A673 (cell line): ENCODE measurements at regions not wholly inside any gene's neighbourhood (a gene's known extent, or its start where the extent isn't known, plus 50 kb on each side); places are given as distances from the start of the nearest gene placed in this dataset.

ENCODE experiments used
- CTCF ChIP-seq: fragments of 300-800, 200-600 bp; sonication (generic); conservative IDR thresholded peaks from 2 replicates; pipeline ENCODE4 v1.5.1; 2017; ENCODE audit warnings: low read depth, mild to moderate bottlenecking, antibody characterized with exemption, low read length, moderate library complexity, mixed read lengths
- EZH2 ChIP-seq: fragments of 200-600 bp; sonication (generic); IDR thresholded peaks from 2 replicates; pipeline ENCODE4 v1.6.1; 2017; ENCODE audit warnings: borderline replicate concordance, low read depth, mild to moderate bottlenecking, mixed read lengths, antibody characterized with exemption, low read length; ENCODE audit not compliant: poor library complexity, severe bottlenecking

- TF ChIP-seq EZH2, result no peak
- TF ChIP-seq CTCF, result no peak
These were observed 215.1 kb downstream of the TMEM114 start for GRCh38 chr16:8375232-8375587.
